GM21515 (cell line): ENCODE measurements at regions not wholly inside any gene's neighbourhood (a gene's known extent, or its start where the extent isn't known, plus 50 kb on each side); places are given as distances from the start of the nearest gene placed in this dataset.

Experiments
- ATAC-seq: cut with Tn5 transposase; IDR thresholded peaks from one replicate; pipeline ENCODE4 v1.9.1; 2021; ENCODE audit not compliant: unreplicated experiment

GRCh38 chr18:78650926-78651325 is 328.7 kb upstream of the SALL3 start:
- ATAC-seq, result no peak

GRCh38 chr18:78652001-78652545 is 327.5 kb upstream of the SALL3 start:
- no peak for ATAC-seq

- no peak for ATAC-seq
These were observed 323.7 kb upstream of the SALL3 start for GRCh38 chr18:78655921-78656320.

- ATAC-seq, result no peak
These were observed 323.2 kb upstream of the SALL3 start for GRCh38 chr18:78656346-78656925.

- ATAC-seq, result no peak
These were observed 321.1 kb upstream of the SALL3 start for GRCh38 chr18:78658531-78658930.

- no peak for ATAC-seq
These were observed 320.6 kb upstream of the SALL3 start for GRCh38 chr18:78659057-78659456.

GRCh38 chr18:78659748-78660147 is 319.9 kb upstream of the SALL3 start:
- no peak for ATAC-seq

- no peak for ATAC-seq
These were observed 319.3 kb upstream of the SALL3 start for GRCh38 chr18:78660311-78660710.

- no peak for ATAC-seq
These were observed 318.3 kb upstream of the SALL3 start for GRCh38 chr18:78661316-78661715.

GRCh38 chr18:78662879-78663278 is 316.7 kb upstream of the SALL3 start:
- ATAC-seq, result no peak

- ATAC-seq, result no peak
These were observed 315.6 kb upstream of the SALL3 start for GRCh38 chr18:78664048-78664447.

- no peak for ATAC-seq
These were observed 314.8 kb upstream of the SALL3 start for GRCh38 chr18:78664848-78665247.

- ATAC-seq, result no peak
These were observed 314.0 kb upstream of the SALL3 start for GRCh38 chr18:78665644-78666043.

GRCh38 chr18:78666666-78667335 is 312.8 kb upstream of the SALL3 start:
- no peak for ATAC-seq

- no peak for ATAC-seq
These were observed 308.7 kb upstream of the SALL3 start for GRCh38 chr18:78670778-78671391.

- ATAC-seq, result no peak
These were observed 308.1 kb upstream of the SALL3 start for GRCh38 chr18:78671551-78671950.

- no peak for ATAC-seq
These were observed 306.7 kb upstream of the SALL3 start for GRCh38 chr18:78672862-78673446.

GRCh38 chr18:78673516-78674321 is 305.9 kb upstream of the SALL3 start:
- ATAC-seq, result no peak

- ATAC-seq, result no peak
These were observed 304.4 kb upstream of the SALL3 start for GRCh38 chr18:78675231-78675630.

- no peak for ATAC-seq
These were observed 302.8 kb upstream of the SALL3 start for GRCh38 chr18:78676622-78677482.
